Progenitor cell of endocrine pancreas (in vitro differentiated cells): ENCODE measurements at regions not wholly inside any gene's neighbourhood (a gene's known extent, or its start where the extent isn't known, plus 50 kb on each side); places are given as distances from the start of the nearest gene placed in this dataset.

Experiments
- DNase-seq: peaks from one replicate; pipeline ENCODE4 v3.0.0; 2021; ENCODE audit warnings: low spot score; ENCODE audit not compliant: unreplicated experiment
- H3K27ac Mint-ChIP-seq: 2 replicates; pipeline ENCODE4 v1.8.0; 2021; ENCODE audit warnings: mild to moderate bottlenecking, moderate library complexity, mixed read lengths
- H3K27me3 Mint-ChIP-seq: 2 replicates; pipeline ENCODE4 v1.8.0; 2021; ENCODE audit warnings: mixed read lengths
- H3K36me3 Mint-ChIP-seq: 2 replicates; pipeline ENCODE4 v1.8.0; 2022; ENCODE audit warnings: mixed read lengths; ENCODE audit not compliant: insufficient read depth
- H3K4me1 Mint-ChIP-seq: 2 replicates; pipeline ENCODE4 v1.8.0; 2021; ENCODE audit warnings: low read depth, mixed read lengths
- H3K4me3 Mint-ChIP-seq: 2 replicates; pipeline ENCODE4 v1.8.0; 2021; ENCODE audit warnings: low read depth, mild to moderate bottlenecking, moderate library complexity, mixed read lengths
- H3K9me3 Mint-ChIP-seq: 2 replicates; pipeline ENCODE4 v1.8.0; 2021; ENCODE audit warnings: low read depth, mixed read lengths
- TF ChIP-seq, protein P1 (sequence below): fragments of 200-600 bp; sonication (generic); IDR thresholded peaks from one replicate; pipeline ENCODE4 v1.5.0; 2021; ENCODE audit warnings: antibody characterized with exemption, mild to moderate bottlenecking; ENCODE audit not compliant: unreplicated experiment

DNA sequence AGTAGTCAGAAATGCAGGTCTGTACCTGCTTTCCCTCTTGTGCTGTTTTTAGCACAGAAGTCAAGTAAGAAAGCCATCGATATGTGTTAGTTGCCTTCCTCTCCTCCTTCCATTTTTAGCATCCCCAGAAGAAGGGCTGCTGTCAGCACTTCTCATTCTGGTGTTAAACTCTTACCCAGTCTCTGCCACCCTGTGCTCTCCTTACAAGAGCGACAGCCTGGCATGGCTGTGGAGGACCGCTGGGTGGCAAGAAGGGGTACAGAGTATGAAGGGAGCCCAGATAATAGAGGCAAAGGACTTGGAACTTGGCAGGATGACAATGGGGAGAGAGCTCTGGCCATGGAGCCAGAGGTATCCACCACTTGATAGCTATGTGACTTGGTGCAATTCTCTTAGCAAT lies 103.5 kb downstream of the RPS24 start:
- no peak overlapping the region for H3K27ac Mint-ChIP-seq
- no peak for DNase-seq
- no peaks in the 10 kb centered on the region for H3K36me3 Mint-ChIP-seq
- no peak overlapping the region for H3K4me3 Mint-ChIP-seq
- peaks cover 10% of the 10 kb centered on the region for H3K27me3 Mint-ChIP-seq
- peaks cover 3% of the 10 kb centered on the region for H3K9me3 Mint-ChIP-seq
- TF ChIP-seq, protein P1, sequence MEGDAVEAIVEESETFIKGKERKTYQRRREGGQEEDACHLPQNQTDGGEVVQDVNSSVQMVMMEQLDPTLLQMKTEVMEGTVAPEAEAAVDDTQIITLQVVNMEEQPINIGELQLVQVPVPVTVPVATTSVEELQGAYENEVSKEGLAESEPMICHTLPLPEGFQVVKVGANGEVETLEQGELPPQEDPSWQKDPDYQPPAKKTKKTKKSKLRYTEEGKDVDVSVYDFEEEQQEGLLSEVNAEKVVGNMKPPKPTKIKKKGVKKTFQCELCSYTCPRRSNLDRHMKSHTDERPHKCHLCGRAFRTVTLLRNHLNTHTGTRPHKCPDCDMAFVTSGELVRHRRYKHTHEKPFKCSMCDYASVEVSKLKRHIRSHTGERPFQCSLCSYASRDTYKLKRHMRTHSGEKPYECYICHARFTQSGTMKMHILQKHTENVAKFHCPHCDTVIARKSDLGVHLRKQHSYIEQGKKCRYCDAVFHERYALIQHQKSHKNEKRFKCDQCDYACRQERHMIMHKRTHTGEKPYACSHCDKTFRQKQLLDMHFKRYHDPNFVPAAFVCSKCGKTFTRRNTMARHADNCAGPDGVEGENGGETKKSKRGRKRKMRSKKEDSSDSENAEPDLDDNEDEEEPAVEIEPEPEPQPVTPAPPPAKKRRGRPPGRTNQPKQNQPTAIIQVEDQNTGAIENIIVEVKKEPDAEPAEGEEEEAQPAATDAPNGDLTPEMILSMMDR, result no peak
- H3K4me1 Mint-ChIP-seq, result peaks cover 10% of the 10 kb centered on the region

DNA sequence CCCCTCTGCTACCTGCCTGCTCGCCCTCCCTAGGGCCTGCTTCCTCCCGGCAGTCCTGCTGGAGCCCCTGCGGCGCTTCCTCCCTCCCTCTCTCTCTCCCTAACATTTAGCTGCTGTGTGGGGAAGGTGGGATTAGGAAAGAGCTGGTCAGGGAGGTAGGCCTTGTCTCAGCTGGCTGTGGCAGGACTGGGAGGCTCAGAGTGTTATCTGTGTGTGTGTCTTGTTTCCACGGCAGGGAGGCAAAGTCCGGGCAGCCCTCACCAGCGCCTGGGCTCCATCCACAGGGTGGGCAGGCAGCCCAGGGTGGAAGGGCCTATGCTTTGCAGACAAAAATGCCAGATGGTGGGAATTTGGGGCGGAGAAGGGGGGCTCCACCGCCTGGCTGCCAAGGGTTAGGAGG lies 105.7 kb downstream of the RPS24 start:
- no peak for DNase-seq
- Mint-ChIP-seq H3K9me3 (peaks cover 7% of the 10 kb centered on the region), H3K4me1 (peaks cover 7% of the 10 kb centered on the region), H3K27me3 (peaks cover 16% of the 10 kb centered on the region), H3K4me3 (no peak overlapping the region), H3K27ac (peak overlapping the region; percentile 60), H3K36me3 (no peaks in the 10 kb centered on the region)
- TF ChIP-seq, protein P1, result no peak

DNA sequence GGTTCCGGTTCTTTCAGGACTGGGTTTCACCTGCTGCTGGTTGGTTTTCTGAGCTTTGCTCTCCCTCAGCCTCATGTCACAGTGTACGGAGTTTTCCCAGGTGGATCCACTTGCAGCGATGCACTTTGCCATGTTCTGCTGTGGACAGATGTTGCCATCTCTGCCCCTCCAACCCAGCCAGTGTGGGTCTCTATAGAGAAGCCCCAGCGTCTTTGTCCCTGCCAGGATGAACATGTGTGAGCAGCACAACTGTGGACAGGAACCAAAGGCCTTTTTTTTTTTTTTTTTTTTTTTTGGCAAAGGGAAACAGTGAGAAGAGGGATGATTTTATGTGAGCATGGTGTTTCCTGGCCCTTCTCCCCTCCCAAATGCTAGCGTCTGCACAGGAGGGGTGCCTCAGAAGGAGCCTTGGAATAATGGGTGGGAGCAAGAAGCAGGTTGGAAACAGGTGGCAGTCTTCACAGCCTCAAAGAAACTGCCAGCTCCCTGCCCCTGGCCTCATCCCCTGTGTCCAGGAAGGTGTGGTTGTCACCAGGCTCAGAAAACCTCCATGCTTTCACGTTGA lies 106.5 kb downstream of the RPS24 start:
- H3K27me3 Mint-ChIP-seq, result peaks cover 16% of the 10 kb centered on the region
- H3K36me3 Mint-ChIP-seq, result no peaks in the 10 kb centered on the region
- no peak overlapping the region for H3K4me3 Mint-ChIP-seq
- peaks cover 7% of the 10 kb centered on the region for H3K9me3 Mint-ChIP-seq
- H3K4me1 Mint-ChIP-seq, result peaks cover 7% of the 10 kb centered on the region
- H3K27ac Mint-ChIP-seq, result no peak overlapping the region
- no peak for DNase-seq
- TF ChIP-seq, protein P1, result no peak

DNA sequence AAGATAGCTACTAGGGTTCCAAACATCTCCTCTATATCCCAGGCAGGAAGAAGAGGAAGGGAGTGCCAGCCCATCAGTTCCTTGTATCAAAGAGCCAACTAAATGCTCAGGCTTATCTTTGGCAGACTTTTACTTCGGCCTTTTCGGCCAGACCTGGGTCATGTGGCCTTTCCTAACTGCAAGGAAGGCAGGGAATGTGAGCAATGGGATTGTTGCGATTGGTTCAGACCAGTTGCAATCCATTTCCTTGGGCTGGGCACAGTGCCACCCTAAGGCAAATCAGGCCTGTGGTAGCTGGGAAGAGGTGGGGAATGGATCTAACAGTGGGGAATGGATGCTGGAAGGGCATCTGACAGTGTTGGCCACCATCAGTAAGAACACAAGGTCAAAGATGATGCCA lies 109.9 kb downstream of the RPS24 start:
- H3K4me3 Mint-ChIP-seq, result no peak overlapping the region
- peaks cover 7% of the 10 kb centered on the region for H3K9me3 Mint-ChIP-seq
- H3K27me3 Mint-ChIP-seq, result peaks cover 11% of the 10 kb centered on the region
- H3K4me1 Mint-ChIP-seq, result peaks cover 7% of the 10 kb centered on the region
- TF ChIP-seq, protein P1, result no peak
- H3K36me3 Mint-ChIP-seq, result no peaks in the 10 kb centered on the region
- no peak overlapping the region for H3K27ac Mint-ChIP-seq
- no peak for DNase-seq

DNA sequence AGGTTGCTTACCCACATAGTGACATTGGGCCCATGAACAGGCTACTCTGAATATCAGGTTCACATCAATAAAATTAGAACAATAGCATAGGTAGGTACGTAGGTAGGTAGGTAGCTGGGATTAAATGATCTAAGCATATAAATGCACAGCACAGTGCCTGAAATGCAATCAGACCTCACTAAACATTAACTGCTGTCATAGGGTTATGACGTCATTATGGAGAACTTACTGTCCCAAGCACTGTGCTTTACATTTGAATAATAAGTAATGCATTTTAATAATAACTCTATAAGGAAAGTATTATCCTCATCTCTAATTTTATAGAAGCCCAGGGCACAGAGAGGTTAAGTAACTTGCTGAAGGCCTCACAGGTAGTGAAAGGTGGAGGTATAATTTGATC lies 112.5 kb downstream of the RPS24 start:
- Mint-ChIP-seq H3K4me1 (peaks cover 4% of the 10 kb centered on the region), H3K27ac (no peak overlapping the region), H3K9me3 (peaks cover 7% of the 10 kb centered on the region), H3K4me3 (no peak overlapping the region), H3K27me3 (peaks cover 9% of the 10 kb centered on the region), H3K36me3 (no peaks in the 10 kb centered on the region)
- DNase-seq, result no peak
- TF ChIP-seq, protein P1, result no peak
